Glomerular visceral epithelial cell (primary cell): ENCODE measurements at regions not wholly inside any gene's neighbourhood (a gene's known extent, or its start where the extent isn't known, plus 50 kb on each side); places are given as distances from the start of the nearest gene placed in this dataset.
A peak's percentile ranks its signal among the peaks of the same experiment; 100 is the strongest.
"Not testable (repeated sequence)": the region's sequence is repeated elsewhere in the genome, so short reads cannot be mapped to it uniquely, and the experiment has no call there.

Experiments used
- DNase-seq: peaks from one replicate; pipeline ENCODE4 v3.0.0-alpha.2; 2016; ENCODE audit errors: extremely low spot score

DNA sequence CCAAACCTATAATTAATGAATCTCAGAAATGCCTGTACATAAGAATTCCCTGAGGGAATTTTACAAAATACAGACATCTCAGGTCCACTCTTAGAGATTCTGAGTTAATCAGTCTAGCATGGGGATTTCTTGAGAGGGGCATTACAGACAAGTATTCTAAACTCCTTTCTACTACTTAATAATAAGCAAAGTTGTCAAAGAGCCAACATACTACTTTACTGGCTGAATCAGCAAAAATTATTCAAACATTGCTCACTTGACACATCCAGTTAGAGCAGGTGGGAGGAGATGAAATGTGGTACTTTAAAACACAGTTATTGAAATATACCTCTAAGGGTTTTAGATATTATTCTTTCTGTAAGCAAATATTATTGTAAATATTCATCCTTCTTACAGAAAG is 1164.7 kb downstream of the CDY2B start:
- DNase-seq = peak; percentile 0

GRCh38 chrY:16673102-16673787 is 1206.8 kb downstream of the CDY2B start:
- no peak for DNase-seq

DNA sequence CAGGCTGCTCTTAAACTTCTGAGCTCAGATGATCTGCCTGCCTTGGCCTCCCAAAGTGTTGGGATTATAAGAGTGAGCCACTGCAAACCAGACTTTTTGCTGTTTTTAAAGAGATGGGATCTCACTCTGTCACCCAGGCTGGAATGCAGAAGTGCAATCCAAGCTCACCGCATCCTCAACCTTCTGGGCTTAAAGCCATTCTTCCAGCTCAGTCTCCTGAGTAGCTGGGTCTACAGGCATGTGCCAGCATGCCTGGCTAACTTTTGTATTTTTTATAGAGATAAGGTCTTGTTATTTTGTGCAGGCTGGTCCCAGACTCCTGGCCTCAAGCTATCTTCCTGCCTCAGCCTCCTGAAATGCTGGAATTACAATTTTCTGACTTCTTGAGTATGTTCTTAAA is 1211.6 kb downstream of the CDY2B start:
- peak; percentile 54 for DNase-seq

DNA sequence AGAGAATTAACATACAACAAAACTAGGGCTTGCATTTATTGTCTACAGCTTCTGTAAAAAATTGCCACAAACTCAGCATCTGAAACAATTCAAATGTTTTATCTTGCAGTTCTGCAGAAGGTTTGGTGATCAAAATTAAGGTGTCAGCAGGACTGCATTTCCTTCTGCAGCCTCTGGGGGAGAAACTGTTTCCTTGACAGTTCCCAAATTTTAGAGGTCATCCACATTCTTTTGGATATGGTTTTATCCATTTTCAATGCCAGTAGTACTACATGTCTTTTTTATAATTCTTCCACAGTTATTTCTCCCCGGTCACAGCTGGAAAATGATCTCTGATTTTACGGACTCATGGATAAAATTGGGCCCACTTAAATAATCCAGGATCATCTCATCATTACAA is 1217.3 kb downstream of the CDY2B start:
- no peak for DNase-seq

DNA sequence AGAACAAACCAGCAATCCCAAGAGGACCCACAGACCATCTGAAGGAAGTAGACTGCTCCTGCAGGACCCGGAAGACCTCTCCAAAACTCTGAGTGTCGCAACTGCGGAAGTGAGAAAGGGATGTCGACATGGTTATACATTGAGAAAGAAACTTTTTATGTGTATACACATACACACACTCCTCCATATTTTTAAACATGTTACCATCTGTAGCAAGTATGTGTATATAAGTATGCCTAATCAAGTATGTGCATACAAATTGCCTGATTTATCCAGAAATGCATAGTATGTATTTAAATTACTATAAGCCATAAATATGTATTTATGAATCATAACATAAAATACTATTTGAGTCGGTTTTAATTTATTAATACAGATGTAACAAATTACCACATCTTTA is 1220.7 kb downstream of the CDY2B start:
- no peak for DNase-seq

DNA sequence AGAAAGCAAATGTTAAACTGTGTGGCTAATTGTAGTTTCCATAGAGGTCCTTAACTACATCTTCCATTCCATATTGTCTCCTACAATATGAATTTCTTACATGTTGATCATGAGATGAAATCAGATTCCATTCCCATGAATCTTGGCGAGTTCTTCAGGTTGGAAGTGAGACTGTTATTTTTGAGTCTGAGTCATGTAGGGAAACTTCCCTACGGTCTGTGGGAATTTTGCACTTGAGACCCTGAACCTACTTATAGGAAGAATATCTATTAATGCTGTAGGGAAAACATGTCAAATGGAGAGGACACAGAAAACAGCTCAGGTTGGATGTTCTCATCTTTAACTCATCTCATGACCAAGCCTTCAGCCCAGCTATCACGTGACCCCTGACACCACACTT is 1226.0 kb downstream of the CDY2B start:
- peak; percentile 58 for DNase-seq

GRCh38 chrY:16645991-16646390 is 1234.0 kb downstream of the CDY2B start:
- DNase-seq = peak; percentile 72

DNA sequence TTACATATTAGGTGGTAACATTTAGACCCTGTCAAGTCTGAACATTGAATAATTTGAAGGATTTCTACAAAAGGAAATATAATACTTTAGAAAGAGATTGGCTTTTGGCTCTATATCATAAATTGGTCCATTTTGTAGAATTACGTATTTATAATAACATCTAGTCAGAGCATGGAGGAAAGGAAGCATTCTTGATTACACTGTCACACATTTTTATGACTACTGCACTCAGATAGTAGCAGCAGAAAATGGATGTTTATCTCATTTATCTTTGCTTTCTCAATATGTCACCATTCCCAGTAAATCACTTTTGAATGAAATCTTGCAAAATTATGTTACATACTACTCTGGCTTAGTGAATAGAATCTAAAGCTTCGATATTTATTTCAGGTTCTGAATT is 1234.6 kb downstream of the CDY2B start:
- no peak for DNase-seq

- peak; percentile 62 for DNase-seq
These were observed 1235.7 kb downstream of the CDY2B start for GRCh38 chrY:16644270-16644800.

DNA sequence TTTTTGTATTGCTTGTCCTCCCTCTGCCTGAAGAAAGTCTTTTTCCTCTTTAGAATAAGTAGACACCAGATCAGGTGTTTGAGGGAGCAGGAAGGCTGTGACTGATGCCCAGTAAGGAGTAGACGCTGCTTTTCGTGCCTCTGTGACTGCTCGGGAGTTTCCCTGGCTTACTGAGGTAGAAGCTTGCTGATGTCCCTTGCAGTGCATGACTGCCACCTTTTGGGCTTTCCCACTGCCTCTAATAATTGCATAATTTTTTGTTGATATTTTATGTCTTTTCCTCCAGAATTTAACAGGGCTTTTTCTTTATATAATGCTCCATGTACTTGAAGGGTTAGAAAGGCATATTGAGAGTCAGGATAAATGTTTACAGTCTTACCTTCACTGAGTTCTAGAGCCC is 1240.2 kb downstream of the CDY2B start:
- peak; percentile 58 for DNase-seq

DNA sequence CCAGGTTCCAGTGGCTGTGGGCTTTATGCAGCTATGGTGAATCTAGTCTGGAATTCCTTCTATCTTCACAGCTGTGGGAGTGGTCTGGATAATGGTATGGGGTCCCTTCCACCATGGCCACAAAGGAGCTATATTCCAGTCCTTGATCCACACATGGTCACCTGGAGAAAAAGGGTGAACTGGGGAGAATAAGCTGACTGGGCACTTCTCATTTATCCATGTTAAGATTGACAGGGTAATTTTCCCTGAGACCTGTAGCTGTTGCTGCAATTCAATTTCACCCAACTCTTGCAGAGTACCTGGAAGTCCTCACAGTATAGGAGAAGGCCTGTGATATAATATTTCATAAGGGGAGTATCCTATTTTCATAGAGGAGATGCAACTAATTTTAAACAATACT is 1241.3 kb downstream of the CDY2B start:
- DNase-seq = not testable (repeated sequence)

DNA sequence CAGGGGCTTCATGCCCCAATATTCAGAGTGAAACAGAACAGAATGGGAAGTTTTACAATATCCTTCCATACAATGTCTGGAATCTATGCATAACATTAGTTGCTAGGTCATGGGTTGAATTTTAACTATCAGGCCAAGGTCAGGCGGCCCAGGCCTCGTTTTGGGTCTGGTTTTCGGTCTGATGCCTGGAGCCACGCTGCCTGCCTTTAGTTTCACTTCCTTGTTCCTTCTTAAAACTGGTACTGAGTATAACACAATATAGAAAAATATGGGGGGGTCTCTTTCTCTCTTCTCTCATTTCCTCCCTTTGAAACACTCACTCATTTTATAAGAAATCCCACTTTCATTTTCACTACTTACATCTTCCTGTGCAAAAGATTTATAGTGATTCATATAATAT is 1243.8 kb downstream of the CDY2B start:
- no peak for DNase-seq

- DNase-seq = no peak
These were observed 1250.9 kb downstream of the CDY2B start for GRCh38 chrY:16629146-16629545.

DNA sequence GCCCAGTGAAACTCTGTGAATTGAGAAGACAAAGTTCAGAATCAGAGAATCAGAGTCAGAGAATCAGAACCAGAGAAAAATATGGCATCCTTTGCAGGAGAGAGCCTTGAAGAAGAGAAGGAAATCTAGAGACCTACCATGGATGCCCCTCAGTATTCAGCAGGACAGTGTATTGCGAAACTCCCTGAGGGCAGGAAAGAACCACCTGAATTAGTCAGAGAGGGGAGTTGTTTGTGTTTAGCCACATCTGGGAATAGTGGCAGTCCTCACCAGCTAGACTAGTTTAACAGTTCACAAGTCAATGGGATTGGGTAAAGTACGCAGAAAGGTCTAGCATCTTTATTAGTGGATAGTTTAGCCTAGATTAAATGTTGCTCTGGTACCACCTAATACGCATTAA is 1252.9 kb downstream of the CDY2B start:
- no peak for DNase-seq

- DNase-seq = peak; percentile 82
These were observed 1263.6 kb downstream of the CDY2B start for GRCh38 chrY:16616201-16616975.

DNA sequence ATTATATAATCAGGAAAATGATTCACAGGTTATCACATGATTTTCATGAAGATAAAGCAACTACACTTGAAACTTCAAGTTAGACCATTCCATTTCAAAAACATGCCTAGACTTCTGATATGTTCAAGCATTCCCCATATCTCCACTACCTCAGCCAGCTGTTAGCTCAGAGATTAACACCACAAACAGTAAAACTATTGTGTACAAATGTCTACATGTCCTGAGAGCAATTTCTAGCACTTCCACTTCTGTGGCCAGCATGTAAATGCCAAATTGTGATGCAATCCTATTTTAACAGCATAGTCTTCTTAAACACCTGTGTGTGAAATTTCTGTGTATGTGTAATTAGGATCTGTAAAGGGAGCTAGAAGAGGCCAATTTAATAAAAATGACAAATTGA is 1271.3 kb downstream of the CDY2B start:
- DNase-seq = no peak

GRCh38 chrY:16602146-16602545 is 1277.9 kb downstream of the CDY2B start:
- peak; percentile 52 for DNase-seq

DNA sequence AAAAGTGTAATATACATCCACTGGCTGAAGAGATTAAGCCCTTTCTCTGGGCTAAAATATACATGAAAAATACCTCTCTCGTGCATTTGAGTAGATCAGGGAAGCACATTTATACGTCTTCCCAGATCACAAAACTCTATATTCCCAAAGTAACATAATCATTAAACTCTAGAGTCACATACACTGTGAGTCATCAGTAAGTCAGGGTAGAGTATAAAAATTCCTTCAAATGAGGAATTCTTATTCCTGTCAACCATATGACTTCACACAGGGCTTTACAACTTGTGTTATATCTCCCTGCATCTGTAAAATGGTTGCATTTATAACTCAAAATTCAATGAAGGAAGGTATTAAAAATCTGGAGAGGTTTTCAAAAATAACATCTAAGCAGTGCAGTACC is 1278.4 kb downstream of the CDY2B start:
- DNase-seq = peak; percentile 39

- no peak for DNase-seq
These were observed 1308.0 kb downstream of the CDY2B start for GRCh38 chrY:16572061-16572460.

- DNase-seq = peak; percentile 2
These were observed 1317.5 kb downstream of the CDY2B start for GRCh38 chrY:16562491-16562890.

GRCh38 chrY:16522021-16522420 is 1358.0 kb downstream of the CDY2B start:
- no peak for DNase-seq

DNA sequence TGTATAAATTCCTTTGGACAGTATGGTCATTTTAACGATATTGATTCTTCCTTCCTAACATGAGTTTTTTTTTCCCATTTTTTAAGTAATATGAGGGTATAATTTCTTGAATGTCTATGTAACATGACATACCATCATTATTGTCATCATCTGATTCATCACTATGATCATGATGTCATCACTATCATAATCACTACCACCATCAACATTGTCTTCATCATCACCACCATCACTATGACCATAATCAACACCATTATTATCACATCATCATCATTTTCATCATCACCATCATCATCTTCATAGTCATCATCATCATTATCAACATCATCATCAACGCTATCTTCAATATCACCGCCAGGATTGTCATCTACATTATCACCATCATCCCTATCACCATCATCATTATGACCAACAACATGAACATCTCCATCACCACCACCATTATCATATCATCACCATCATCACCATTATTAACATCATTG is 1377.2 kb downstream of the CDY2B start:
- DNase-seq = no peak

DNA sequence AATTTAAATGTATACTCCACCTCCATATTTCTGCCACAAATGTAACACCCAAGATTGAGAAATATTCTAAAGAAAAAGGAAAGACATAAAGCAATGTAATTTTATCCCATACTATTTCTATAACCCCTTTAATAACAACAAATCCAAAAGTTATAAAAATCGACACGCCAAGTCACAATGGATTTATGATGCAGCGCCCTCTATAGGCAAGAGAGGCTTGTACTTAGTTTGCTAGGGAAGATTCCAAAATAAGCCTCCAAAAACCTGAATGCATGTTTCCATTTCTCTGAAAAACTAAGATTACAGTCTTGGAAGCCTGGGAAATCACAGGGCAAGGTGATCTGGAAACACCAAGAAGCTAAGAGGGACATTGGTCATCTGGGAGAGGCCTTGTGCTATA is 1389.3 kb downstream of the CDY2B start:
- no peak for DNase-seq
